ENCODE measurements at regions not wholly inside any gene's neighbourhood (a gene's known extent, or its start where the extent isn't known, plus 50 kb on each side); places are given as distances from the start of the nearest gene placed in this dataset.

GRCh38 chr20:4602297-4602631 lies 84.0 kb upstream of the PRNP start:
- TF ChIP-seq CTCF (IDR thresholded peaks at IDR 0.05) (no peak), POLR2A (IDR thresholded peaks at IDR 0.05) (no peak)
